ENCODE measurements at regions not wholly inside any gene's neighbourhood (a gene's known extent, or its start where the extent isn't known, plus 50 kb on each side); places are given as distances from the start of the nearest gene placed in this dataset.

- DNase-seq = no peak
These were observed 52.0 kb upstream of the COL3A1 start for GRCh38 chr2:188922191-188922590.

Data from left kidney (tissue), 1 donor.